WTC11 (cell line): ENCODE measurements at regions not wholly inside any gene's neighbourhood (a gene's known extent, or its start where the extent isn't known, plus 50 kb on each side); places are given as distances from the start of the nearest gene placed in this dataset.

Source experiments
- EMX1 ChIP-seq: fragments of 250-450 bp; sonication (Bioruptor Pico); IDR thresholded peaks from 2 replicates; pipeline ENCODE4 v1.8.0; 2021; ENCODE audit warnings: mild to moderate bottlenecking
- HMGA2 ChIP-seq: fragments of 250-450 bp; sonication (Bioruptor Pico); IDR thresholded peaks from 2 replicates; pipeline ENCODE4 v1.4.0; 2021; ENCODE audit warnings: mild to moderate bottlenecking, moderate library complexity
- KAT7 ChIP-seq: sonication (generic); formaldehyde crosslinking; IDR thresholded peaks from 2 replicates; pipeline ENCODE4 v1.8.1; 2023; ENCODE audit warnings: missing genetic modification reagents, mild to moderate bottlenecking, borderline replicate concordance
- NR3C1 ChIP-seq: sonication (generic); formaldehyde crosslinking; conservative IDR thresholded peaks from 2 replicates; pipeline ENCODE4 v1.8.1; 2023; ENCODE audit warnings: low read depth, mild to moderate bottlenecking, missing genetic modification reagents
- SMAD4 ChIP-seq: sonication (generic); formaldehyde crosslinking; IDR thresholded peaks from 2 replicates; pipeline ENCODE4 v1.8.0; 2022; ENCODE audit warnings: mild to moderate bottlenecking, missing genetic modification reagents
- ZBTB21 ChIP-seq: sonication (generic); formaldehyde crosslinking; IDR thresholded peaks from 2 replicates; pipeline ENCODE4 v1.8.1; 2023; ENCODE audit warnings: mild to moderate bottlenecking, missing genetic modification reagents, borderline replicate concordance
- ZNF121 ChIP-seq: sonication (generic); formaldehyde crosslinking; IDR thresholded peaks from 2 replicates; pipeline ENCODE4 v1.8.0; 2023; ENCODE audit warnings: missing genetic modification reagents
- TF ChIP-seq, protein P1 (sequence below): fragments of 200-600 bp; IDR thresholded peaks from 2 replicates; pipeline ENCODE4 v1.8.0; 2022; ENCODE audit warnings: antibody characterized with exemption
- TF ChIP-seq, protein P2 (sequence below): sonication (generic); formaldehyde crosslinking; IDR thresholded peaks from 2 replicates; pipeline ENCODE4 v1.8.0; 2022; ENCODE audit warnings: mild to moderate bottlenecking, missing genetic modification reagents
- TF ChIP-seq, protein P3 (sequence below): sonication (generic); formaldehyde crosslinking; IDR thresholded peaks from 2 replicates; pipeline ENCODE4 v1.8.1; 2022; ENCODE audit warnings: mild to moderate bottlenecking, missing genetic modification reagents, moderate library complexity, borderline replicate concordance
- TF ChIP-seq, protein P4 (sequence below): sonication (generic); formaldehyde crosslinking; IDR thresholded peaks from 2 replicates; pipeline ENCODE4 v1.8.0; 2023; ENCODE audit warnings: mild to moderate bottlenecking, missing genetic modification reagents

DNA sequence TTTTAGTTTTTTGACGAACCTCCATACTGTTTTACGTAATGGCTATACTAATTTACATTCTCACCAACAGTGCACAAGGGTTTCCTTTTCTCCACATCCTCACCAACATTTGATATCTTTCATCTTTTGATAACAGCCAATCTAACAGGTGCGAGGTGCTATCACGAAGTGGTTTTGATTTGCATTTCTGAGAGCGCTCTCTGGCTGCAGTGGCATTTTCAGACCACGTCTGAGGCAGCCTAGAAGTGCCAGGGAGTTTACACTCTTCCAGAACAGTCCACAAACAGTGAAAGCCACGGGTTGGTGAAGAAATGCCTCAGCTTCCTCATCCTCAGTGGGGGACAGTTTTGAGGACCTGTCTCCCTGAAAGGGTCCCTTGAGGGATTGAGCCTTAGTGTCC, 471.0 kb downstream of the BCOR start:
- TF ChIP-seq HMGA2 (CRISPR knock-in tag) (no peak), SMAD4 (CRISPR knock-in tag) (no peak), NR3C1 (CRISPR knock-in tag) (no peak), EMX1 (CRISPR knock-in tag) (no peak), ZBTB21 (CRISPR knock-in tag) (no peak), KAT7 (CRISPR knock-in tag) (no peak), ZNF121 (CRISPR knock-in tag) (no peak)
- TF ChIP-seq, protein P1, sequence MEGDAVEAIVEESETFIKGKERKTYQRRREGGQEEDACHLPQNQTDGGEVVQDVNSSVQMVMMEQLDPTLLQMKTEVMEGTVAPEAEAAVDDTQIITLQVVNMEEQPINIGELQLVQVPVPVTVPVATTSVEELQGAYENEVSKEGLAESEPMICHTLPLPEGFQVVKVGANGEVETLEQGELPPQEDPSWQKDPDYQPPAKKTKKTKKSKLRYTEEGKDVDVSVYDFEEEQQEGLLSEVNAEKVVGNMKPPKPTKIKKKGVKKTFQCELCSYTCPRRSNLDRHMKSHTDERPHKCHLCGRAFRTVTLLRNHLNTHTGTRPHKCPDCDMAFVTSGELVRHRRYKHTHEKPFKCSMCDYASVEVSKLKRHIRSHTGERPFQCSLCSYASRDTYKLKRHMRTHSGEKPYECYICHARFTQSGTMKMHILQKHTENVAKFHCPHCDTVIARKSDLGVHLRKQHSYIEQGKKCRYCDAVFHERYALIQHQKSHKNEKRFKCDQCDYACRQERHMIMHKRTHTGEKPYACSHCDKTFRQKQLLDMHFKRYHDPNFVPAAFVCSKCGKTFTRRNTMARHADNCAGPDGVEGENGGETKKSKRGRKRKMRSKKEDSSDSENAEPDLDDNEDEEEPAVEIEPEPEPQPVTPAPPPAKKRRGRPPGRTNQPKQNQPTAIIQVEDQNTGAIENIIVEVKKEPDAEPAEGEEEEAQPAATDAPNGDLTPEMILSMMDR = no peak
- TF ChIP-seq, protein P2, sequence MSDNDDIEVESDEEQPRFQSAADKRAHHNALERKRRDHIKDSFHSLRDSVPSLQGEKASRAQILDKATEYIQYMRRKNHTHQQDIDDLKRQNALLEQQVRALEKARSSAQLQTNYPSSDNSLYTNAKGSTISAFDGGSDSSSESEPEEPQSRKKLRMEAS (CRISPR knock-in tag) = no peak
- TF ChIP-seq, protein P3, sequence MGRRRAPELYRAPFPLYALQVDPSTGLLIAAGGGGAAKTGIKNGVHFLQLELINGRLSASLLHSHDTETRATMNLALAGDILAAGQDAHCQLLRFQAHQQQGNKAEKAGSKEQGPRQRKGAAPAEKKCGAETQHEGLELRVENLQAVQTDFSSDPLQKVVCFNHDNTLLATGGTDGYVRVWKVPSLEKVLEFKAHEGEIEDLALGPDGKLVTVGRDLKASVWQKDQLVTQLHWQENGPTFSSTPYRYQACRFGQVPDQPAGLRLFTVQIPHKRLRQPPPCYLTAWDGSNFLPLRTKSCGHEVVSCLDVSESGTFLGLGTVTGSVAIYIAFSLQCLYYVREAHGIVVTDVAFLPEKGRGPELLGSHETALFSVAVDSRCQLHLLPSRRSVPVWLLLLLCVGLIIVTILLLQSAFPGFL (CRISPR knock-in tag) = no peak
- TF ChIP-seq, protein P4, sequence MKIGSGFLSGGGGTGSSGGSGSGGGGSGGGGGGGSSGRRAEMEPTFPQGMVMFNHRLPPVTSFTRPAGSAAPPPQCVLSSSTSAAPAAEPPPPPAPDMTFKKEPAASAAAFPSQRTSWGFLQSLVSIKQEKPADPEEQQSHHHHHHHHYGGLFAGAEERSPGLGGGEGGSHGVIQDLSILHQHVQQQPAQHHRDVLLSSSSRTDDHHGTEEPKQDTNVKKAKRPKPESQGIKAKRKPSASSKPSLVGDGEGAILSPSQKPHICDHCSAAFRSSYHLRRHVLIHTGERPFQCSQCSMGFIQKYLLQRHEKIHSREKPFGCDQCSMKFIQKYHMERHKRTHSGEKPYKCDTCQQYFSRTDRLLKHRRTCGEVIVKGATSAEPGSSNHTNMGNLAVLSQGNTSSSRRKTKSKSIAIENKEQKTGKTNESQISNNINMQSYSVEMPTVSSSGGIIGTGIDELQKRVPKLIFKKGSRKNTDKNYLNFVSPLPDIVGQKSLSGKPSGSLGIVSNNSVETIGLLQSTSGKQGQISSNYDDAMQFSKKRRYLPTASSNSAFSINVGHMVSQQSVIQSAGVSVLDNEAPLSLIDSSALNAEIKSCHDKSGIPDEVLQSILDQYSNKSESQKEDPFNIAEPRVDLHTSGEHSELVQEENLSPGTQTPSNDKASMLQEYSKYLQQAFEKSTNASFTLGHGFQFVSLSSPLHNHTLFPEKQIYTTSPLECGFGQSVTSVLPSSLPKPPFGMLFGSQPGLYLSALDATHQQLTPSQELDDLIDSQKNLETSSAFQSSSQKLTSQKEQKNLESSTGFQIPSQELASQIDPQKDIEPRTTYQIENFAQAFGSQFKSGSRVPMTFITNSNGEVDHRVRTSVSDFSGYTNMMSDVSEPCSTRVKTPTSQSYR = no peak
